Osteoblast (primary cell): ENCODE measurements at regions not wholly inside any gene's neighbourhood (a gene's known extent, or its start where the extent isn't known, plus 50 kb on each side); places are given as distances from the start of the nearest gene placed in this dataset.

Source experiments
- DNase-seq: peaks from one replicate; pipeline ENCODE4 v3.0.0; 2011; ENCODE audit warnings: low spot score, mixed read lengths; ENCODE audit not compliant: insufficient read length; ENCODE audit errors: missing footprints
- H2AFZ ChIP-seq: 2 replicates; pipeline ENCODE4 v1.6.0; 2011; ENCODE audit warnings: mild to moderate bottlenecking, low read length
- H3K27ac ChIP-seq: 2 replicates; pipeline ENCODE4 v1.5.1; 2011; ENCODE audit warnings: mild to moderate bottlenecking, low read depth, low read length, moderate library complexity
- H3K27me3 ChIP-seq: 2 replicates; pipeline ENCODE4 v1.6.0; 2012; ENCODE audit warnings: mild to moderate bottlenecking, control low read depth, inconsistent platforms, low read length, moderate library complexity; ENCODE audit not compliant: insufficient read depth
- H3K36me3 ChIP-seq: 2 replicates; pipeline ENCODE4 v1.5.1; 2011; ENCODE audit warnings: mild to moderate bottlenecking, low read length, control low read depth, moderate library complexity; ENCODE audit not compliant: insufficient read depth
- H3K4me1 ChIP-seq: 2 replicates; pipeline ENCODE4 v1.5.1; 2011; ENCODE audit warnings: mild to moderate bottlenecking, low read length, control low read depth, moderate library complexity; ENCODE audit not compliant: insufficient read depth
- H3K4me2 ChIP-seq: 2 replicates; pipeline ENCODE4 v1.6.0; 2011; ENCODE audit warnings: mild to moderate bottlenecking, low read length; ENCODE audit not compliant: insufficient read depth
- H3K4me3 ChIP-seq: fragments of 200-600 bp; sonication (generic); 3 replicates; pipeline ENCODE4 v1.5.1; 2012; ENCODE audit warnings: mild to moderate bottlenecking, low read length, inconsistent platforms; ENCODE audit not compliant: insufficient read depth
- H3K79me2 ChIP-seq: 2 replicates; pipeline ENCODE4 v1.6.0; 2012; ENCODE audit warnings: mild to moderate bottlenecking, low read length, control low read depth, inconsistent platforms; ENCODE audit not compliant: insufficient read depth
- H3K9me3 ChIP-seq: 2 replicates; pipeline ENCODE4 v1.5.1; 2011; ENCODE audit warnings: low read depth, low read length, control low read depth
- H4K20me1 ChIP-seq: 2 replicates; pipeline ENCODE4 v1.6.0; 2012; ENCODE audit warnings: mild to moderate bottlenecking, low read length, control low read depth; ENCODE audit not compliant: insufficient read depth
- TF ChIP-seq, protein P1 (sequence below): IDR thresholded peaks from 2 replicates; pipeline ENCODE4 v1.5.1; 2011; ENCODE audit warnings: mild to moderate bottlenecking, low read depth, low read length, moderate library complexity; ENCODE audit errors: extremely low read depth

DNA sequence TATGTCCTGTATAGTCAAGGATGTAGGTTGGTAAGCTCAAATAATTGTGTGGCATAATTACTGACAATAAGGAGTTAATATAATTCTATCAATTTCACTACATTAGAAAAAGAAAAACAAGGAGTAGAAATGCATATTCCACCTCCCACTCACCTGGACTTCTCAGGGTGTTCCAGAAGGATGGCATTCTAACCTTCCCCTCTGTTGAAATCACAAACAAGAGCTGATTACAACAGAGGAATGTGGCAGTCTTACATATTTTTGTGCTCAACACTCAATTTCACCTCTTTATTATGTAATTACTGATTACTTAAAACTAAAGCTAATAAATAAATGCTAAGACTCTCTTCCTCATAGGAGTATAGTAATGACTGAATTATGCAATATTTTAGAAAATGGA lies 745.3 kb downstream of the DTWD2 start:
- H3K36me3 ChIP-seq, result no peaks in the 10 kb centered on the region
- H3K4me1 ChIP-seq, result no peaks in the 10 kb centered on the region
- H2AFZ ChIP-seq, result no peak overlapping the region
- no peak for DNase-seq
- H3K4me3 ChIP-seq, result no peak overlapping the region
- TF ChIP-seq, protein P1, sequence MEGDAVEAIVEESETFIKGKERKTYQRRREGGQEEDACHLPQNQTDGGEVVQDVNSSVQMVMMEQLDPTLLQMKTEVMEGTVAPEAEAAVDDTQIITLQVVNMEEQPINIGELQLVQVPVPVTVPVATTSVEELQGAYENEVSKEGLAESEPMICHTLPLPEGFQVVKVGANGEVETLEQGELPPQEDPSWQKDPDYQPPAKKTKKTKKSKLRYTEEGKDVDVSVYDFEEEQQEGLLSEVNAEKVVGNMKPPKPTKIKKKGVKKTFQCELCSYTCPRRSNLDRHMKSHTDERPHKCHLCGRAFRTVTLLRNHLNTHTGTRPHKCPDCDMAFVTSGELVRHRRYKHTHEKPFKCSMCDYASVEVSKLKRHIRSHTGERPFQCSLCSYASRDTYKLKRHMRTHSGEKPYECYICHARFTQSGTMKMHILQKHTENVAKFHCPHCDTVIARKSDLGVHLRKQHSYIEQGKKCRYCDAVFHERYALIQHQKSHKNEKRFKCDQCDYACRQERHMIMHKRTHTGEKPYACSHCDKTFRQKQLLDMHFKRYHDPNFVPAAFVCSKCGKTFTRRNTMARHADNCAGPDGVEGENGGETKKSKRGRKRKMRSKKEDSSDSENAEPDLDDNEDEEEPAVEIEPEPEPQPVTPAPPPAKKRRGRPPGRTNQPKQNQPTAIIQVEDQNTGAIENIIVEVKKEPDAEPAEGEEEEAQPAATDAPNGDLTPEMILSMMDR, result no peak
- H3K79me2 ChIP-seq, result no peaks in the 10 kb centered on the region
- H4K20me1 ChIP-seq, result no peaks in the 10 kb centered on the region
- no peak overlapping the region for H3K27ac ChIP-seq
- peaks cover 1% of the 10 kb centered on the region for H3K9me3 ChIP-seq
- no peak overlapping the region for H3K4me2 ChIP-seq
- no peaks in the 10 kb centered on the region for H3K27me3 ChIP-seq

DNA sequence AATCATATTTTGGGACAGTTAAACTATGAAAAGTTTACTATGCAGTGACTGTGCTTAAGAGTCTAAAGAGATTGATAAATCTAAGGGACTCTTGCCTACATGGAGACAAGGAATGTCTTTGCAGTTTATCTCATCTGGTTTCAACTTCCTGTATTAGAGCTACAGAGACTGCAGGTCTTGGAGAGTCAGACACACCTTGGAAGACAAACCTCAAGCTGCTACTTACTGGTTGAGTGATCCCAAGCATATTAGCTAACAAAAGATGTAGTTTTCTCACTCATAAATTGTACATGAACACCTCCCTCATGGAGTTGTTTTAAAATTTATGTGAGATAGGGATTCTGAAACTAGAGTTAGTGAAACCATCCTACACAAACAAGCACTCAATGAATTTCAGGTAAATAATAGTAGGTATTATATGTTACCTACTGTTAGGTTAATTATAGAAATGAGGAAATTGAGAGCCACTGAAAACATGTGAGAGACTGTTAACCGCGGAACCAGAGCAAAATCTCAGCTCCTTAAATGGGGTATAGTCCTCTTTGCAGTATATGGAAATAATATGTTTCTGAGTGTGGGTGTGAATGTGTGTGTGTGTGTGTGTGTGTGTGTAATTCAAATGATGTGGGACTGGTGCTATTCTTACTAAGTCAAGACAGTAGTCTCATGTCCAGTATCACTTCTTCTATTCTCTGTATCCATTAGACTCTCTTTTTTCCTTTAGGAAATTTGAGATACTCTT lies 752.1 kb downstream of the DTWD2 start:
- H3K27me3 ChIP-seq, result no peaks in the 10 kb centered on the region

DNA sequence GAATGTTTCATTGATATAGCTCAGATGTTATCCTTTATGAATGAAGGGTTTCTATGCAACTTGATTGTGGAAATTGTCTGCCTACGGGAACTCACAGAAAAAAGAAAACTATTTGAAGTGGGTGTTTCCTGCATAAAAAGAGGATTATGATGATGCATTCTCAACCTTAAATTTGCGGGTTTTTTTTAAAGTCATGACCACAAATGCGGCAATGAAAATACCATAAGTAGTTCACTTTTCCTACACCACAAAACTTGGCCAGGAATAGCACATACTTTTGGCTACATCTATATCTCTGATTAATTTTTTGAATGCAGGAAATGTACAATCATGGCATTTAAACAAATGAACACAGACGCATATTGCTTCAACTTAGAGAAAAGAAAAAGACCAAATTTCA lies 754.7 kb downstream of the DTWD2 start:
- Histone ChIP-seq H3K9me3 (no peaks in the 10 kb centered on the region), H3K79me2 (no peaks in the 10 kb centered on the region)
- no peak for DNase-seq

More for the DNA sequence above, 752.1 kb downstream of the DTWD2 start:
- Histone ChIP-seq H3K4me2 (no peak overlapping the region), H3K36me3 (no peaks in the 10 kb centered on the region), H3K4me3 (no peak overlapping the region), H3K79me2 (no peaks in the 10 kb centered on the region), H2AFZ (no peak overlapping the region), H4K20me1 (no peaks in the 10 kb centered on the region), H3K9me3 (no peaks in the 10 kb centered on the region), H3K27ac (no peak overlapping the region), H3K4me1 (no peaks in the 10 kb centered on the region)
- DNase-seq, result no peak
- TF ChIP-seq, protein P1, result no peak

DNA sequence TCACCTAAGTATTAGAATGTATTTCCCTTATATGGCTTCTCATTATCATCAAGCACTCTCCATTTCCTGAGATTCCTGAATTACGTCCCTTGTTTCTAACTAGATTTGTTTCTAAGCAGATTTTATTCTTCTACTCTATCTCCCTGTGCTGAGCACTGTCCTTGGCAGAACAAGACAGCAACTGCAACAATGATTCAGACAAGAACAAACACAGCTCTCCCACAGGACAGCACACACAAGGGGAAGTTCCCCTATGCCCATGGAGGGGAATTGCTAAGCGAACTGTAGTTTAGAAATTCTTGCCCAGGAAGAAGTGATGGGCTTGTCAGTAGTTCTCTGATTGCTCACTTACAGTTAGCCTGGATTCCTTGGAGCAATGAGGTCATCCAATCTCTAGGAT lies 759.9 kb downstream of the DTWD2 start:
- Histone ChIP-seq H3K9me3 (no peaks in the 10 kb centered on the region), H3K36me3 (no peaks in the 10 kb centered on the region), H3K27me3 (no peaks in the 10 kb centered on the region), H3K4me2 (no peak overlapping the region), H3K79me2 (no peaks in the 10 kb centered on the region), H3K27ac (no peak overlapping the region), H3K4me3 (no peak overlapping the region), H2AFZ (no peak overlapping the region), H4K20me1 (no peaks in the 10 kb centered on the region), H3K4me1 (peaks cover 3% of the 10 kb centered on the region)
- TF ChIP-seq, protein P1, result no peak
- no peak for DNase-seq

More for the DNA sequence above, 754.7 kb downstream of the DTWD2 start:
- no peaks in the 10 kb centered on the region for H4K20me1 ChIP-seq
- no peak overlapping the region for H3K4me3 ChIP-seq
- TF ChIP-seq, protein P1, result no peak
- H3K4me2 ChIP-seq, result no peak overlapping the region
- H3K4me1 ChIP-seq, result peaks cover 2% of the 10 kb centered on the region
- H2AFZ ChIP-seq, result no peak overlapping the region
- H3K27me3 ChIP-seq, result no peaks in the 10 kb centered on the region
- H3K27ac ChIP-seq, result no peak overlapping the region
- H3K36me3 ChIP-seq, result no peaks in the 10 kb centered on the region
